Endothelial cell of umbilical vein (primary cell): ENCODE measurements at regions not wholly inside any gene's neighbourhood (a gene's known extent, or its start where the extent isn't known, plus 50 kb on each side); places are given as distances from the start of the nearest gene placed in this dataset.

Source experiments
- BruUV-seq: library from RNA; stranded (reverse); fragments of 400-500 nt; replicated peaks from 2 replicates; lab custom pipeline; 2021; lab: Mats Ljungman, UMichigan
- CTCF ChIA-PET: fragments of 300-600, 350-600 bp; sonication (Branson Sonifier 250); formaldehyde crosslinking; loops from one replicate; lab custom pipeline; 2021; ENCODE audit warnings: antibody characterized with exemption, inconsistent platforms; lab: Charles Lee
- POLR2A ChIA-PET: fragments of 300-600, 350-600 bp; sonication (Branson Sonifier 250); formaldehyde crosslinking; loops from one replicate; lab custom pipeline; 2021; ENCODE audit warnings: antibody characterized with exemption, inconsistent platforms; lab: Charles Lee
- DNase-seq: peaks from one replicate; pipeline ENCODE4 v3.0.0-alpha.2; 2011; ENCODE audit warnings: low read depth, low spot score
- FAIRE-seq: peaks from 2 replicates; lab custom pipeline; 2011; peaks lifted over from hg19 to GRCh38; lab: Jason Lieb, UNC
- H2AFZ ChIP-seq: 2 replicates; pipeline ENCODE4 v1.6.0; 2012; ENCODE audit warnings: low read depth, low read length, control low read depth, inconsistent platforms
- H3K27ac ChIP-seq: 2 replicates; pipeline ENCODE4 v1.5.1; 2011; ENCODE audit warnings: low read depth, mild to moderate bottlenecking, control low read depth, low read length, moderate library complexity; ENCODE audit not compliant: insufficient read depth
- H3K27me3 ChIP-seq, 2 experiments: 2 replicates each; pipeline versions ENCODE4 v1.6.0 to v1.6.1; 2011; ENCODE audit warnings: low read length in 2 of 2, mixed read lengths in 1 of 2; ENCODE audit not compliant: control insufficient read depth in 2 of 2, insufficient read depth in 2 of 2
- H3K36me3 ChIP-seq, 2 experiments: 2 replicates in 1 of 2; 3 replicates in 1 of 2; pipeline ENCODE4 v1.5.1; 2011; ENCODE audit warnings: low read length in 2 of 2, mild to moderate bottlenecking in 1 of 2, moderate library complexity in 1 of 2; ENCODE audit not compliant: control insufficient read depth in 2 of 2, insufficient read depth in 2 of 2; ENCODE audit errors: extremely low read depth in 1 of 2
- H3K4me1 ChIP-seq: 3 replicates; pipeline ENCODE4 v1.5.1; 2011; ENCODE audit warnings: mild to moderate bottlenecking, low read length; ENCODE audit not compliant: control insufficient read depth, insufficient read depth; ENCODE audit errors: extremely low read depth
- H3K4me2 ChIP-seq: 2 replicates; pipeline ENCODE4 v1.6.1; 2011; ENCODE audit warnings: low read length, control low read depth, mixed read lengths; ENCODE audit not compliant: insufficient read depth
- H3K4me3 ChIP-seq, 3 experiments: fragments of 200-600 bp in 1 of 3; sonication (generic), shearing (Covaris generic) in 1 of 3; replicated peaks in 1 of 3; 2 replicates each; pipeline ENCODE4 v1.5.1; 2011 to 2016; ENCODE audit warnings: control low read depth in 3 of 3, low read length in 3 of 3, mild to moderate bottlenecking in 2 of 3, inconsistent platforms in 1 of 3, low read depth in 1 of 3, moderate library complexity in 1 of 3; ENCODE audit not compliant: insufficient read depth in 1 of 3
- H3K79me2 ChIP-seq: 2 replicates; pipeline ENCODE4 v1.6.0; 2012; ENCODE audit warnings: low read length, inconsistent platforms; ENCODE audit not compliant: control insufficient read depth, insufficient read depth
- H3K9ac ChIP-seq: replicated peaks from 2 replicates; pipeline ENCODE3; 2011; ENCODE audit warnings: low read length, control low read depth; ENCODE audit not compliant: insufficient read depth; ENCODE audit errors: extremely low read depth
- H3K9me1 ChIP-seq: replicated peaks from 3 replicates; pipeline ENCODE4 v1.6.0; 2011; ENCODE audit warnings: mild to moderate bottlenecking, low read length; ENCODE audit not compliant: control insufficient read depth, insufficient read depth; ENCODE audit errors: extremely low read depth
- H3K9me3 ChIP-seq: replicated peaks from 2 replicates; pipeline ENCODE4 v1.5.1; 2012; ENCODE audit warnings: low read length, inconsistent platforms; ENCODE audit not compliant: control insufficient read depth, insufficient read depth
- H4K20me1 ChIP-seq: replicated peaks from 2 replicates; pipeline ENCODE3; 2011; ENCODE audit warnings: mild to moderate bottlenecking, low read length; ENCODE audit not compliant: control insufficient read depth, insufficient read depth; ENCODE audit errors: extremely low read depth
- EZH2 ChIP-seq: IDR thresholded peaks from 2 replicates; pipeline ENCODE4 v1.6.1; 2012; ENCODE audit warnings: borderline replicate concordance, low read depth, mild to moderate bottlenecking, moderate library complexity, low read length, inconsistent platforms; ENCODE audit not compliant: severe bottlenecking
- FOS ChIP-seq: IDR thresholded peaks from 2 replicates; pipeline ENCODE4 v1.6.1; 2011; ENCODE audit warnings: mild to moderate bottlenecking, low read length, moderate library complexity, borderline replicate concordance; ENCODE audit not compliant: insufficient read depth
- GATA2 ChIP-seq: IDR thresholded peaks from 2 replicates; pipeline ENCODE4 v1.7.0; 2011; ENCODE audit warnings: low read depth, mild to moderate bottlenecking, moderate library complexity, mixed read lengths, low read length; ENCODE audit not compliant: insufficient read length, insufficient read depth
- JUN ChIP-seq: IDR thresholded peaks from 2 replicates; pipeline ENCODE4 v1.6.1; 2011; ENCODE audit warnings: borderline replicate concordance, low read depth; ENCODE audit not compliant: insufficient read length, insufficient read depth
- MYC ChIP-seq: IDR thresholded peaks from one replicate; pipeline ENCODE4 v1.6.1; 2011; ENCODE audit warnings: mild to moderate bottlenecking, low read depth, low read length
- POLR2A ChIP-seq: IDR thresholded peaks from 2 replicates; pipeline ENCODE4 v1.6.1; 2012; ENCODE audit warnings: low read depth, mild to moderate bottlenecking, control low read depth, low read length
- POLR2AphosphoS5 ChIP-seq: IDR thresholded peaks from 2 replicates; pipeline ENCODE4 v1.6.1; 2012; ENCODE audit warnings: low read depth, mild to moderate bottlenecking, control low read depth, low read length, moderate library complexity; ENCODE audit not compliant: insufficient read depth
- dilution Hi-C: fragments of 300-500 bp; cut with MboI; formaldehyde crosslinking; loops from one replicate; pipeline ENCODE4 v1.15.0; 2019; ENCODE audit warnings: low sequenced_read_pairs; ENCODE audit not compliant: extremely low pct_ligation_motif_present
- intact Hi-C: fragments of 100-400 bp; cut with micrococcal nuclease; formaldehyde crosslinking; loops from one replicate; pipeline ENCODE4 v1.10.0; 2022
- TF ChIP-seq, protein P1 (sequence below), 2 donors: IDR thresholded peaks; 1 replicate in 1 of 2; 2 replicates in 1 of 2; pipeline ENCODE4 v1.5.1; 2011; ENCODE audit warnings: low read length in 2 of 2, mild to moderate bottlenecking in 2 of 2, moderate library complexity in 2 of 2, control low read depth in 1 of 2, inconsistent platforms in 1 of 2, low read depth in 1 of 2; ENCODE audit not compliant: insufficient read depth in 1 of 2; ENCODE audit errors: extremely low read depth in 1 of 2
- TF ChIP-seq, protein P2 (sequence below): IDR thresholded peaks from 2 replicates; pipeline ENCODE4 v1.6.1; 2011; ENCODE audit not compliant: insufficient read depth, insufficient read length

DNA sequence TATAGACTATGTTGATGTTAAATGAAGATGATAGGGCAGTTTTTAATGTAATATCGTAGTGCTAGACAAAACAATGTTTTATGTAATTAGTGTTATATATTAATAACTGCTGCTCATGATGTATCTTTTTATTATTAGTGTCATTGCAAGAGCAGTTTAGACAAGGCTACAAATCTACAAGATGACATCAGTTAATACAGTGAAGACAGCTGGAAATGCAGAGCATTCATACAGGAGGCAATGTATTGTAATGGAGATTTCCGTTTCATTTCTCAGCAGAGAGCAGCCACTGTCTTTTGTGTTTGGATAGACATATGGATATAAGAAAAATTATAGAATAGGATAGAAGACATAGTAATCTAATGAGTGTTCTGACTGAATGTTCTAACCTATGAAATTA lies 178.0 kb downstream of the FOXG1 start:
- Histone ChIP-seq H3K9ac (no peak overlapping the region), H3K4me1 (no peaks in the 10 kb centered on the region), H3K36me3 (no peaks in the 10 kb centered on the region), H3K27ac (no peak overlapping the region), H2AFZ (no peak overlapping the region), H3K79me2 (no peaks in the 10 kb centered on the region), H3K27me3 (no peaks in the 10 kb centered on the region), H3K4me2 (no peak overlapping the region), H4K20me1 (no peaks in the 10 kb centered on the region), H3K4me3 (no peak overlapping the region), H3K9me3 (no peaks in the 10 kb centered on the region), H3K9me1 (no peaks in the 10 kb centered on the region)
- TF ChIP-seq FOS (no peak), GATA2 (no peak), EZH2 (no peak), MYC (no peak)
- TF ChIP-seq, protein P1, sequence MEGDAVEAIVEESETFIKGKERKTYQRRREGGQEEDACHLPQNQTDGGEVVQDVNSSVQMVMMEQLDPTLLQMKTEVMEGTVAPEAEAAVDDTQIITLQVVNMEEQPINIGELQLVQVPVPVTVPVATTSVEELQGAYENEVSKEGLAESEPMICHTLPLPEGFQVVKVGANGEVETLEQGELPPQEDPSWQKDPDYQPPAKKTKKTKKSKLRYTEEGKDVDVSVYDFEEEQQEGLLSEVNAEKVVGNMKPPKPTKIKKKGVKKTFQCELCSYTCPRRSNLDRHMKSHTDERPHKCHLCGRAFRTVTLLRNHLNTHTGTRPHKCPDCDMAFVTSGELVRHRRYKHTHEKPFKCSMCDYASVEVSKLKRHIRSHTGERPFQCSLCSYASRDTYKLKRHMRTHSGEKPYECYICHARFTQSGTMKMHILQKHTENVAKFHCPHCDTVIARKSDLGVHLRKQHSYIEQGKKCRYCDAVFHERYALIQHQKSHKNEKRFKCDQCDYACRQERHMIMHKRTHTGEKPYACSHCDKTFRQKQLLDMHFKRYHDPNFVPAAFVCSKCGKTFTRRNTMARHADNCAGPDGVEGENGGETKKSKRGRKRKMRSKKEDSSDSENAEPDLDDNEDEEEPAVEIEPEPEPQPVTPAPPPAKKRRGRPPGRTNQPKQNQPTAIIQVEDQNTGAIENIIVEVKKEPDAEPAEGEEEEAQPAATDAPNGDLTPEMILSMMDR (IDR thresholded peaks at IDR 0.05; ENCODE audit: extremely low read depth in 1 of 2, insufficient read depth in 1 of 2, low read depth in 1 of 2, low read length in 2 of 2) = no peak
- no TSS peak for BruUV-seq
- FAIRE-seq (no peak), DNase-seq (no peak)
- intact Hi-C loops = no loop called here
- ChIA-PET POLR2A (no interaction called here), CTCF (no interaction called here)
- dilution Hi-C loops = no loop called here

DNA sequence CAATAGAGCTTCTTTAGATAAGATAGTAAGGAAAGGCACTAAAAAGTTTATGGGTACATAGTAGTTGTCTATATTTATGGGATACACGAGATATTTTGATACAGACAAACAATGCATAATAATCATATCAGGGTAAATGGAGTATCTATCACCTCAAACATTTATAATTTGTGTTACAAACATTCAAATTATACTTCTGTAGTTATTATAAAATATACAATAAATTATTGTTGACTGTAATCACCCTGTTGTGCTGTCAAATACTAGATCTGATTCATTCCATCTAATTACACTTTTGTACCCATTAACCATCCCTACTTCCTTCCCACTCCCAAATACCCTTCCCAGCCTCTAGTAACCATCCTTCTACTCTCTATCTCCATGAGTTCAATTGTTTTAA lies 179.7 kb downstream of the FOXG1 start:
- Histone ChIP-seq H4K20me1 (no peaks in the 10 kb centered on the region), H3K9me1 (no peaks in the 10 kb centered on the region), H3K4me3 (no peak overlapping the region), H3K27ac (no peak overlapping the region), H3K36me3 (no peaks in the 10 kb centered on the region), H3K9me3 (no peaks in the 10 kb centered on the region), H3K27me3 (no peaks in the 10 kb centered on the region), H3K4me1 (no peaks in the 10 kb centered on the region), H3K79me2 (no peaks in the 10 kb centered on the region), H3K9ac (no peak overlapping the region), H3K4me2 (no peak overlapping the region), H2AFZ (no peak overlapping the region)
- FAIRE-seq = no peak
- no peak for DNase-seq
- dilution Hi-C loops (no loop called here), intact Hi-C loops (no loop called here)
- POLR2A ChIA-PET = no interaction called here
- no peak for TF ChIP-seq GATA2
- TF ChIP-seq JUN = no peak
- TF ChIP-seq, protein P2, sequence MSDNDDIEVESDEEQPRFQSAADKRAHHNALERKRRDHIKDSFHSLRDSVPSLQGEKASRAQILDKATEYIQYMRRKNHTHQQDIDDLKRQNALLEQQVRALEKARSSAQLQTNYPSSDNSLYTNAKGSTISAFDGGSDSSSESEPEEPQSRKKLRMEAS = no peak
- TF ChIP-seq MYC = no peak
- TF ChIP-seq POLR2AphosphoS5 = no peak
- TF ChIP-seq POLR2A = no peak
- no peak for TF ChIP-seq FOS
- TF ChIP-seq EZH2 = no peak
- TF ChIP-seq, protein P1 (IDR thresholded peaks at IDR 0.05; ENCODE audit: extremely low read depth in 1 of 2, insufficient read depth in 1 of 2, low read depth in 1 of 2, low read length in 2 of 2) = no peak
- no TSS peak for BruUV-seq
- CTCF ChIA-PET = no interaction called here
